ENCODE measurements at regions not wholly inside any gene's neighbourhood (a gene's known extent, or its start where the extent isn't known, plus 50 kb on each side); places are given as distances from the start of the nearest gene placed in this dataset.

DNA sequence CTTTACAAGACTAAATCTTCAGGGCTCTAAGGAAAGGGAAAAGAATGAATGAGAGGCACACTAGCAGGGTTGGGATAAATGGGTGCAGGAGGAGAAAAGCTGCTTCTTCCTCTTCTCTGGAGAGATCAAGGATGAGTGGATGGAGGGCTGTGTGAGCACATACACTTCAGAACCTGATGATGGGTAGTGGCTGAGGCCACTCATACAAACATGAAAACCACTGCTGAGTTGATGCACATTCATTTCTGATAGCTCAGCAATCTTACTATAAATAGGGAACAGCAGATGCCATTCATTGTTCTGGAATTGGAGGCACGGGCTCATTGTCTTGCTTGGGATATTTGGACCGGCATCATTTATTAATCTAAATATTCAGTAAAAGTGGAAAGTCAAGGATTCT, 152.4 kb upstream of the KCTD1 start:
- Histone ChIP-seq H3K27ac (ENCODE audit: insufficient read depth, low read depth, low read length) (no peak overlapping the region), H3K4me1 (ENCODE audit: control insufficient read depth, extremely low read depth, insufficient read depth, low read length) (no peaks in the 10 kb centered on the region), H3K79me2 (ENCODE audit: control insufficient read depth, insufficient read depth, low read length) (no peaks in the 10 kb centered on the region), H3K4me3 (replicated peaks in 1 of 3; ENCODE audit: insufficient read depth in 1 of 3, low read depth in 1 of 3, low read length in 3 of 3) (no peak overlapping the region), H4K20me1 (replicated peaks; ENCODE audit: control insufficient read depth, extremely low read depth, insufficient read depth, low read length) (no peaks in the 10 kb centered on the region), H3K36me3 (ENCODE audit: control insufficient read depth in 2 of 2, extremely low read depth in 1 of 2, insufficient read depth in 2 of 2, low read length in 2 of 2) (no peaks in the 10 kb centered on the region), H3K27me3 (ENCODE audit: control insufficient read depth in 2 of 2, insufficient read depth in 2 of 2, low read length in 2 of 2) (no peaks in the 10 kb centered on the region), H3K9ac (replicated peaks; ENCODE audit: extremely low read depth, insufficient read depth, low read length) (no peak overlapping the region), H3K4me2 (ENCODE audit: insufficient read depth, low read length) (no peak overlapping the region), H2AFZ (ENCODE audit: low read depth, low read length) (no peak overlapping the region), H3K9me3 (replicated peaks; ENCODE audit: control insufficient read depth, insufficient read depth, low read length) (no peaks in the 10 kb centered on the region), H3K9me1 (replicated peaks; ENCODE audit: control insufficient read depth, extremely low read depth, insufficient read depth, low read length) (no peaks in the 10 kb centered on the region)
- ChIA-PET POLR2A (no interaction called here), CTCF (no interaction called here)
- dilution Hi-C loops (cut with MboI; ENCODE audit: extremely low pct_ligation_motif_present, low sequenced_read_pairs) = no loop called here
- FAIRE-seq (no peak), DNase-seq (ENCODE audit: low read depth, low spot score) (no peak)
- no peak for TF ChIP-seq POLR2AphosphoS5 (IDR thresholded peaks at IDR 0.05; ENCODE audit: insufficient read depth, low read depth, low read length)
- TF ChIP-seq, protein P1, sequence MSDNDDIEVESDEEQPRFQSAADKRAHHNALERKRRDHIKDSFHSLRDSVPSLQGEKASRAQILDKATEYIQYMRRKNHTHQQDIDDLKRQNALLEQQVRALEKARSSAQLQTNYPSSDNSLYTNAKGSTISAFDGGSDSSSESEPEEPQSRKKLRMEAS (IDR thresholded peaks at IDR 0.05; ENCODE audit: insufficient read depth, insufficient read length) = no peak
- intact Hi-C loops (cut with micrococcal nuclease) = no loop called here
- BruUV-seq (replicated peaks) = no TSS peak

DNA sequence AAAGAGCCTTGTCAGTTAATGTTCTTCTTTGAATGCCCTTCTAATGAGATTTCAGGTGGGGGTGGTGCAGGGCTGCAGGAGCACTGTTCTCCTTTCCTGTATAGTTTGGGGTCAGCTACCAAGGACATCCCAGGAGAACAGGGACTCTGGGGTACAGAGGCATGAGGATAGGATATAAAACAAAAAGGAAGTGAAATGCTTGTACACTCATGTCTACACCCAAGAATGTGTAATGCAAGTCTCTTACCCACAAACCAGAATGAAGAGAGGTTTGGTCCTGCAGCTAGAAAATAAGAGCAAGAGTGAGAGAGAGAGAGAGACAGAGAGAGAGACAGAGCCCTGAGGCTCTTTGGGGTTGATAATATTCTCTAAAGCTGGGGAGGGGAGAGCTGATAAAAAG, 151.8 kb upstream of the KCTD1 start:
- BruUV-seq (replicated peaks) = no TSS peak
- DNase-seq (ENCODE audit: low read depth, low spot score) = no peak
- Histone ChIP-seq H3K4me3 (replicated peaks in 1 of 3; ENCODE audit: insufficient read depth in 1 of 3, low read depth in 1 of 3, low read length in 3 of 3) (no peak overlapping the region), H3K9ac (replicated peaks; ENCODE audit: extremely low read depth, insufficient read depth, low read length) (no peak overlapping the region), H3K36me3 (ENCODE audit: control insufficient read depth in 2 of 2, extremely low read depth in 1 of 2, insufficient read depth in 2 of 2, low read length in 2 of 2) (no peaks in the 10 kb centered on the region), H3K27ac (ENCODE audit: insufficient read depth, low read depth, low read length) (no peak overlapping the region), H3K9me1 (replicated peaks; ENCODE audit: control insufficient read depth, extremely low read depth, insufficient read depth, low read length) (no peaks in the 10 kb centered on the region), H4K20me1 (replicated peaks; ENCODE audit: control insufficient read depth, extremely low read depth, insufficient read depth, low read length) (no peaks in the 10 kb centered on the region), H3K9me3 (replicated peaks; ENCODE audit: control insufficient read depth, insufficient read depth, low read length) (no peaks in the 10 kb centered on the region), H3K4me2 (ENCODE audit: insufficient read depth, low read length) (no peak overlapping the region), H3K4me1 (ENCODE audit: control insufficient read depth, extremely low read depth, insufficient read depth, low read length) (no peaks in the 10 kb centered on the region), H3K27me3 (ENCODE audit: control insufficient read depth in 2 of 2, insufficient read depth in 2 of 2, low read length in 2 of 2) (no peaks in the 10 kb centered on the region), H3K79me2 (ENCODE audit: control insufficient read depth, insufficient read depth, low read length) (no peaks in the 10 kb centered on the region), H2AFZ (ENCODE audit: low read depth, low read length) (no peak overlapping the region)
- CTCF ChIA-PET = no interaction called here
- FAIRE-seq = no peak
- no peak for TF ChIP-seq JUN (IDR thresholded peaks at IDR 0.05; ENCODE audit: borderline replicate concordance, insufficient read depth, insufficient read length, low read depth)
- TF ChIP-seq MYC (IDR thresholded peaks at IDR 0.05; ENCODE audit: low read depth, low read length) = no peak
- TF ChIP-seq, protein P1 (IDR thresholded peaks at IDR 0.05; ENCODE audit: insufficient read depth, insufficient read length) = no peak
- no peak for TF ChIP-seq FOS (IDR thresholded peaks at IDR 0.05; ENCODE audit: borderline replicate concordance, insufficient read depth, low read length)
- TF ChIP-seq, protein P2, sequence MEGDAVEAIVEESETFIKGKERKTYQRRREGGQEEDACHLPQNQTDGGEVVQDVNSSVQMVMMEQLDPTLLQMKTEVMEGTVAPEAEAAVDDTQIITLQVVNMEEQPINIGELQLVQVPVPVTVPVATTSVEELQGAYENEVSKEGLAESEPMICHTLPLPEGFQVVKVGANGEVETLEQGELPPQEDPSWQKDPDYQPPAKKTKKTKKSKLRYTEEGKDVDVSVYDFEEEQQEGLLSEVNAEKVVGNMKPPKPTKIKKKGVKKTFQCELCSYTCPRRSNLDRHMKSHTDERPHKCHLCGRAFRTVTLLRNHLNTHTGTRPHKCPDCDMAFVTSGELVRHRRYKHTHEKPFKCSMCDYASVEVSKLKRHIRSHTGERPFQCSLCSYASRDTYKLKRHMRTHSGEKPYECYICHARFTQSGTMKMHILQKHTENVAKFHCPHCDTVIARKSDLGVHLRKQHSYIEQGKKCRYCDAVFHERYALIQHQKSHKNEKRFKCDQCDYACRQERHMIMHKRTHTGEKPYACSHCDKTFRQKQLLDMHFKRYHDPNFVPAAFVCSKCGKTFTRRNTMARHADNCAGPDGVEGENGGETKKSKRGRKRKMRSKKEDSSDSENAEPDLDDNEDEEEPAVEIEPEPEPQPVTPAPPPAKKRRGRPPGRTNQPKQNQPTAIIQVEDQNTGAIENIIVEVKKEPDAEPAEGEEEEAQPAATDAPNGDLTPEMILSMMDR (IDR thresholded peaks at IDR 0.05; ENCODE audit: extremely low read depth in 1 of 2, insufficient read depth in 1 of 2, low read depth in 1 of 2, low read length in 2 of 2) = no peak
- intact Hi-C loops (cut with micrococcal nuclease) (no loop called here), dilution Hi-C loops (cut with MboI; ENCODE audit: extremely low pct_ligation_motif_present, low sequenced_read_pairs) (no loop called here)
- POLR2A ChIA-PET = no interaction called here

Measured in endothelial cell of umbilical vein (primary cell).